8988T (cell line): ENCODE measurements at regions not wholly inside any gene's neighbourhood (a gene's known extent, or its start where the extent isn't known, plus 50 kb on each side); places are given as distances from the start of the nearest gene placed in this dataset.
"Not testable (repeated sequence)": the region's sequence is repeated elsewhere in the genome, so short reads cannot be mapped to it uniquely, and the experiment has no call there.

Experiments
- DNase-seq: peaks from one replicate; pipeline ENCODE4 v3.0.0; 2011

DNA sequence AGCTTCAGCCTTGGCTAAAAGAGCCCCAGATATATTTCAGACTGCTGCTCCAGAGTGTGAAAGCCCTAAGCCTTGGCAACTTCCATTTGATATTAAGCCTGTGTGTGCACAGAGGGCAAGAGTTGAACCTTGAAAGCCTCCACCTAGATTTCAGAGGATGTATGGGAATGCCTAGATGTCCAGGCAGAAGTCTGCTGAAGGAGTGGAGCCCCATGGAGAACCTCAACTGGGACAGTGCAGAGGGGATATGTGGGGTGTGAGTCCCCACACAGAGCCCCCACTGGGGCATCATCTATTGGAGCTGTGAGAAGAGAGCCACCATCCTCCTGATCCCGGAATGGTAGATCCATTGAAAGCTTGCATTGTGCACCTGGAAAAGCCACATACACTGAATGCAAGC is 1784.8 kb upstream of the CDH9 start:
- no peak for DNase-seq

DNA sequence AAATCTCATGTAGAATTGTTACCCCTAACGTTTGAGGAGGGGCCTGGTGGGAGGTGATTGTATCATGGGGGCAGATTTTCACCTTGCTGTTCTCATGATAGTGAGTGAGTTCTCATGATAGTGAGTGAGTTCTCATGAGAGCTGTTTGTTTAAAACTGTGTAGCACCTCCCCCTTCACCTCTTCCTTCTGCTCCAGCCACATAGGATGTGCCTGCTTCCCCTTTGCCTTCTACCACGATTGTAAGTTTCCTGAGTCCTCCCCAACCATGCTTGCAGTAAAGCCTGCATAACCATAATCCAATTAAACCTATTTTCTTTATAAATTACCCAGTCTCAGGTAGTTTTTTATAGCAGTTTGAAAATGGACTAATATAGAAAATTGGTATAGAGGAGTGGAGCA is 1783.7 kb upstream of the CDH9 start:
- no peak for DNase-seq

GRCh38 chr5:28810751-28811136 is 1772.4 kb upstream of the CDH9 start:
- DNase-seq: no peak

GRCh38 chr5:28809811-28810750 is 1771.7 kb upstream of the CDH9 start:
- DNase-seq: no peak

DNA sequence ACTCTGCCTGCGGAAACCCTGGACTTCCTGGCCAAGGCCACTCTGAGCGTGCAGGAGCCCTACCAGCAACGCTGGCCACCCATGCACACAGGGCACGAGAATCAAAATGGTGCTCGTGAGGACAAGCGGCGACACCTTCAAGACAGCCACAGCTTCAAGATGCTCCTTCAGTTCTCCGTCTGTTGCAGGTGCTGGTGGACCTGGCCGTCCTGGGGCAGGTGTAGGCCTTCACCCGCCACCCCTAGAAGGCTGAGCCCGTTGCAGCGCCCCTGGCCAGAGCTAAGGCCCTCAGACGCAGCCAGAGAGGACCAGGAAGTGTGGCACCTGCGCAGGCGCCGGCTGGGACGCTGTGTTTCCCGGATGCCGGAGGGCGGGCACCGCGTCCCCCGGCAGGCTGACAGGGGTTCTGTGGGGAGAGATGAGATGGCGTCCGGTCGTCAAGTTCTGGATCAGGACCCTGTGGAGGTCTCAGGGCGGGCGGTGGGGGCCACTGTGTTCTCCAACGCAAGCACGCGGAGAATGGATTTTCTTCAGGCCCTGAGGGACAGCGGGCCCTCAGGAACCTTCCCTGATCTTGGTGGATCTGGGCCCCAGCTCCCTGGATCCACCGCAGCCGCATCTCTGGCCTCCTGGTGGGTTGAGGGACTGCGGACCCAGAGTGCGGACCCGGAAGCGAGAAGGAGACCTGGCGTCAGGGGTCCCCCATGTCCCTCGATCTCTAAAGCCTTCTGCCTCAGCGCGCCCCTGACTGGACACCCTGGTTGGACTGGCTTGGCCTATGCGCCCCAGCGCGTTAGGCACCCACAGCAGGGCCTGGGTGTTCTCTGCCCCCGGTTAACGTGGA is 1770.8 kb upstream of the CDH9 start:
- DNase-seq: no peak

GRCh38 chr5:28807195-28807729 is 1768.9 kb upstream of the CDH9 start:
- DNase-seq: peak; percentile 41

DNA sequence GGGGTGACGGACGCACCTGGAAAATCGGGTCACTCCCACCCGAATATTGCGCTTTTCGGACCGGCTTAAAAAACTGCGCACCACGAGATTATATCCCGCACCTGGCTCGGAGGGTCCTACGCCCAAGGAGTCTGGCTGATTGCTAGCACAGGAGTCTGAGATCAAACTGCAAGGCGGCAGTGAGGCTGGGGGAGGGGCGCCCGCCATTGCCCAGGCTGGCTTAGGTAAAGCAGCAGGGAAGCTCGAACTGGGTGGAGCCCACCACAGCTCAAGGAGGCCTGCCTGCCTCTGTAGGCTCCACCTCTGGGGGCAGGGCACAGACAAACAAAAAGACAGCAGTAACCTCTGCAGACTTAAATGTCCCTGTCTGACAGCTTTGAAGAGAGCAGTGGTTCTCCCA is 1760.6 kb upstream of the CDH9 start:
- DNase-seq: not testable (repeated sequence)

DNA sequence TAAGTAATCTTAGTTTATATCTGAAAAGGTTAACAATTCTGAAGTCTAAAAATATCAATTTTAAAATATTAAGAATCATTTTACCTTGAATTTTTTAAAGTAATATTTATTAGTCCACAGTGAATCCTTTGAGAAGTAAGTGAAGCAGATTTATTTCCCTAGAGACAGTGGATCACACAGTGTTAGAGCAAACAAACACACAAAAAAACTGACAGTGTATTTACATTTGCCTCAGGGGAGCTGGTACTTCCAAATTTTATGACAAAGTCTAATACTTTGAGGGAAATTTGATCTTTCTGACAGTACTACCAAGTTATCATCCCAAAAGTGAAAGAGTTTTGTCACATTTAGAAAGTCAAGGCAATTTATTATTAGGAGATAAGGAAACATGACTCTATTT is 1750.6 kb upstream of the CDH9 start:
- no peak for DNase-seq

DNA sequence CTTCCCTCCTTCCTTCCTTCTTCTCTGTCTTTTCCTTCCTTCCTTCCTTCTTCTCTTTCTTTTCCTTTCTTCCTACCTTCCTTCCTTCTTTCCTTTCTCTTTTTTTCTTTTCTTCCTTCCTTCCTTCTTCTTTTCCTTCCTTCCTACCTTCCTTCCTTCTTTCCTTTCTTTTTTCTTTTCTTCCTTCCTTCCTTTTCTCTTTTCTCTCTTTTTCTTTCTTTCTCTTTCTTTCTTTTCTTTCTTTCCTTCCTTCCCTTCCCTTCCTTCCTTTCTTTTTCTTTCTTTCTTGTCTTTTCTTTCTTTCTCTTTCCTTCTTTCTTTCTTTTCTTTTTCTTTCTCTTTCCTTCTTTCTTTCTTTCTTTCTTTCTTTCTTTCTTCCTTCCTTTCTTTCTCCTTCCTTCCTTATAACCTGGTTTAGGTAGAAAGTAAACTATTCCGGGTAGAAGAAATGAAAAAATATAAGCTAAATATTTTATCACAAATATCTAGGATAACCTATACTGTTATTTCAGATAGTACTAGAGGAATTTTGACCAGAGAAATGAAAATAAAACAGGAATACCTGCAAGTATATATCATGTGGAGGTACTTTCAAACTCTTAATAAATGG is 1741.8 kb upstream of the CDH9 start:
- no peak for DNase-seq

- DNase-seq: no peak
Observed at GRCh38 chr5:28779161-28779754, 1740.9 kb upstream of the CDH9 start.

- DNase-seq: no peak
Observed at GRCh38 chr5:28770307-28770706, 1731.9 kb upstream of the CDH9 start.

DNA sequence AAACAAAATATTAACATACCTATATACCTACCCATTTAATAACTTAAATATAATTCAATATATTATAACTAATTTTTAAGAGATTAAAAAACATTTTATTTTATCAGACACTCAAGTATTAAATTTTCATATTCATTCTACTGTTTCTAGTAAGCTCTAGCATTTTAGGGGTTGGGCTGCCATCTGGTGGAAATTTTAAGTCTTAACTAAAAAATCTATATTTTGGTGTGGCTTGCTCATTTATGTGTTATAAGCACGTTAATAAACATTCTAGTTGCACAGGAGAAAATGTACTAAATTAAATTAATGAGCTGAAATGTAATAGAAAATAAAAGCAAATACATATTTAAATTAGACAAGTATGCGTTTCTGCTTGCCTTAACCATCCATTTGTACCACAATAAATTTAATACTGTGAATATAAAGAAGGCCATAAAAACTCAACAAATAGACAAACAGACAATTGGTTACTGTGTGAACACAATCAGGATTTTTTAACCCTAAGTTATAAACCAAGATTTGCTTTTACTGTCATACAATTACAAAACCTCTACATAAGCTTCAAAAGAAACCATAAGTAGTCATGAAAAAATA is 1728.3 kb upstream of the CDH9 start:
- DNase-seq: no peak

GRCh38 chr5:28751396-28751795 is 1713.0 kb upstream of the CDH9 start:
- DNase-seq: no peak

- DNase-seq: no peak
Observed at GRCh38 chr5:28750251-28750650, 1711.9 kb upstream of the CDH9 start.

GRCh38 chr5:28748446-28748845 is 1710.1 kb upstream of the CDH9 start:
- no peak for DNase-seq

- no peak for DNase-seq
Observed at GRCh38 chr5:28743716-28744110, 1705.3 kb upstream of the CDH9 start.

GRCh38 chr5:28743025-28743715 is 1704.8 kb upstream of the CDH9 start:
- no peak for DNase-seq

DNA sequence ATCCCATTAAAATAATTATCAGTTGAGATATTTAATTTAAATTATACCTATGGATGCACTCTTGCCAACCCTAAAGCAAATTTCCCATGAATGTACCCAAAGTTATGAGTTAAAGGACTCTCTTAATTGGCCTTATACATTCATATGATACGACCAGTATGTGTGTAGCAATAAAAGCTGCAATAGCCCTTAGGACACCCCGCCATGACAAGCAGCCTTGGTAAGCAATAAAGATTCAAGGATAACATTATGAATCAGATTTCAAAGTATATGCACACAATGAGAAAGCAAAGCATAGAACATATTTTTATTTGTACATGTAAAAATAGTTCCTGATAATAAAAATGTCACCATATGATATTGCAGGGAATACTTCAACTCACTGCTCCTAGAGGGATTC is 1699.3 kb upstream of the CDH9 start:
- DNase-seq: no peak

DNA sequence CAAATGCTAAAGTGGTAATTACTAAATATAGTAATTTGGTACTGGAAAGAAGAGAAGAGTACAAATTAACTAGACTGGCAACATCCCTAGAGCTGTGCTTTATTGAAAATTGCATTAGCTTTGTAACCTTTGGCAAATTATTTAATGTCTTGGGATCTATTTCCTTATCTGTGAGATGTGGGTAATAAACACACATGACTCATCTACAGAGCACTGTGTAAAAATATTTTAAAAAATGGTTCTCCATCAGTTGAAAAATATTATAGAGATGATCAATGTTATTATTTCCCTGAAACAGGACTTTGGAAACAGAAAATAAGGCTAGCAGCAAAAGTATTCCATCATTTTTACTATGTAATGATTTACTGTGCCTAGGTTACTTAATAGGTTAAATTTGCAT is 1698.8 kb upstream of the CDH9 start:
- no peak for DNase-seq

DNA sequence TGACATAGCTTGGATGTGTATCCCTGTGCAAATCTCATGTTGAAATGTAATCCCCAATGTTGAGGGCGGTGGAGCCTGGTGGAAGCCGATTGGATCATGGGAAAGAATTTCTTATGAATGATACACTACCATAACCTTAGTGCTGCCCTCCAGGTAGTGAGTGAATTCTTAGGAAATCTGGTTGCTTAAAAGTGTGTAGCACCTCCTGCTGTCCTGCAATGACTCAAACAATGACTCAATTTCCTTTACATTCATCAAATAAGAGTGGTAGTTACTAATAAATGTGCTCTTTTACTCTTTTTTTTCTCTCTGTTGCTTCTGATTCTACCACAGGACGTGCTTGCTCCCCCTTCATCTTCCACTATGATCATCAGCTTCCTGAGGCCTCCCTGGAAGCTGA is 1696.0 kb upstream of the CDH9 start:
- DNase-seq: no peak

- no peak for DNase-seq
Observed at GRCh38 chr5:28729067-28729466, 1690.7 kb upstream of the CDH9 start.

DNA sequence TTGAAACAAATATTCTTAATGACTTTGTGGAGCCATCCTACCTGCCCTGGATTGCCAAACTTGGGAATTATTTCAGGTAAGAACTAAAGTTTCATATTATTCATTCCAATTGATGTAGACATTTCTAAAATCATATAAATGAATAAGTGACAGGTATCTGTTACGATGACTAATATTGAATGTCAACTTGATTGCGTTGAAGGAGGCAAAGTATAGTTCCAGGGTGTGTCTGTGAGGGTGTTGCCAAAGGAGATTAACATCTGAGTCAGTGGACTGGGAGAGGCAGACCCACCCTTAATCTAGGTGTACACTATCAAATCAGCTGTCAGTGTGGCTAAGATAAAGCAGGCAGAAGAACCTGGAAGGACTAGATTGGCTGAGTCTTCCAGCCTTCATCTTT is 1688.4 kb upstream of the CDH9 start:
- no peak for DNase-seq
